Trophoblast cell (in vitro differentiated cells and primary cell): ENCODE measurements at regions not wholly inside any gene's neighbourhood (a gene's known extent, or its start where the extent isn't known, plus 50 kb on each side); places are given as distances from the start of the nearest gene placed in this dataset.

Source experiments
- DNase-seq, 2 donors: peaks; one replicate each; pipeline ENCODE4 v3.0.0-alpha.2; 2016
- H2AFZ ChIP-seq: 2 replicates; pipeline ENCODE4 v1.6.1; 2013; ENCODE audit warnings: low read length, moderate library complexity, mild to moderate bottlenecking; ENCODE audit not compliant: insufficient read depth, poor library complexity
- H2AK5ac ChIP-seq: 2 replicates; pipeline ENCODE4 v1.6.1; 2013; ENCODE audit warnings: mild to moderate bottlenecking, low read length
- H2BK120ac ChIP-seq: 2 replicates; pipeline ENCODE4 v1.6.1; 2013; ENCODE audit warnings: low read length, mild to moderate bottlenecking, moderate library complexity; ENCODE audit not compliant: insufficient read depth, poor library complexity
- H2BK12ac ChIP-seq: 2 replicates; pipeline ENCODE4 v1.6.1; 2013; ENCODE audit warnings: mild to moderate bottlenecking, low read length, moderate library complexity
- H2BK5ac ChIP-seq: 2 replicates; pipeline ENCODE4 v1.6.1; 2013; ENCODE audit warnings: low read length, low read depth, moderate library complexity, mild to moderate bottlenecking; ENCODE audit not compliant: poor library complexity
- H3K14ac ChIP-seq: 2 replicates; pipeline ENCODE4 v1.6.1; 2013; ENCODE audit warnings: mild to moderate bottlenecking, low read length
- H3K18ac ChIP-seq: 2 replicates; pipeline ENCODE4 v1.6.1; 2013; ENCODE audit warnings: mild to moderate bottlenecking, low read length
- H3K23ac ChIP-seq: 2 replicates; pipeline ENCODE4 v1.6.1; 2013; ENCODE audit warnings: low read length
- H3K27ac ChIP-seq: 2 replicates; pipeline ENCODE4 v1.5.1; 2013; ENCODE audit warnings: low read depth, mild to moderate bottlenecking, inconsistent platforms, low read length, moderate library complexity
- H3K27me3 ChIP-seq: 2 replicates; pipeline ENCODE4 v1.6.1; 2013; ENCODE audit warnings: inconsistent platforms, mild to moderate bottlenecking, low read length, moderate library complexity; ENCODE audit not compliant: insufficient read depth
- H3K36me3 ChIP-seq, 2 experiments: 1 replicate in 1 of 2; 2 replicates in 1 of 2; pipeline ENCODE4 v1.6.1; 2013; ENCODE audit warnings: low read length in 2 of 2, mild to moderate bottlenecking in 2 of 2, moderate library complexity in 1 of 2; ENCODE audit not compliant: insufficient read depth in 2 of 2, control insufficient read depth in 1 of 2
- H3K4ac ChIP-seq: 2 replicates; pipeline ENCODE4 v1.6.1; 2013; ENCODE audit warnings: low read depth, mild to moderate bottlenecking, low read length, moderate library complexity
- H3K4me1 ChIP-seq, 2 experiments: 1 replicate in 1 of 2; 2 replicates in 1 of 2; pipeline ENCODE4 v1.6.1; 2013; ENCODE audit warnings: low read length in 2 of 2, mild to moderate bottlenecking in 2 of 2, moderate library complexity in 1 of 2; ENCODE audit not compliant: insufficient read depth in 2 of 2, control insufficient read depth in 1 of 2
- H3K4me2 ChIP-seq: 2 replicates; pipeline ENCODE4 v1.6.1; 2013; ENCODE audit warnings: inconsistent platforms, mild to moderate bottlenecking, low read length, moderate library complexity
- H3K4me3 ChIP-seq: 2 replicates; pipeline ENCODE4 v1.5.1; 2013; ENCODE audit warnings: mild to moderate bottlenecking, low read depth, low read length, inconsistent platforms
- H3K79me1 ChIP-seq: one replicate; pipeline ENCODE4 v1.6.1; 2013; ENCODE audit warnings: low read length
- H3K79me2 ChIP-seq: 2 replicates; pipeline ENCODE4 v1.6.1; 2013; ENCODE audit warnings: low read length, mild to moderate bottlenecking; ENCODE audit not compliant: control insufficient read depth, insufficient read depth, poor library complexity
- H3K9ac ChIP-seq: 2 replicates; pipeline ENCODE4 v1.6.1; 2013; ENCODE audit warnings: mild to moderate bottlenecking, low read length
- H3K9me3 ChIP-seq: 2 replicates; pipeline ENCODE4 v1.6.1; 2013; ENCODE audit warnings: low read depth, mild to moderate bottlenecking, control low read depth, inconsistent platforms, low read length; ENCODE audit not compliant: insufficient read depth
- H4K12ac ChIP-seq: 2 replicates; pipeline ENCODE4 v1.6.1; 2013; ENCODE audit warnings: low read depth, mild to moderate bottlenecking, low read length, moderate library complexity
- H4K8ac ChIP-seq: 2 replicates; pipeline ENCODE4 v1.6.1; 2013; ENCODE audit warnings: low read depth, mild to moderate bottlenecking, low read length, moderate library complexity
- H4K91ac ChIP-seq: one replicate; pipeline ENCODE4 v1.6.1; 2013; ENCODE audit warnings: low read depth, mild to moderate bottlenecking, low read length, moderate library complexity
- WGBS: extraction: QIAGEN DNeasy Blood & Tissue Kit; methylation state at CpG from one replicate; pipeline ENCODE4 v1.1.7; 2013; ENCODE audit warnings: missing lambda C conversion rate; ENCODE audit not compliant: insufficient read length, insufficient coverage; ENCODE audit errors: extremely low coverage; 5-methylcytosine and 5-hydroxymethylcytosine counted together

DNA sequence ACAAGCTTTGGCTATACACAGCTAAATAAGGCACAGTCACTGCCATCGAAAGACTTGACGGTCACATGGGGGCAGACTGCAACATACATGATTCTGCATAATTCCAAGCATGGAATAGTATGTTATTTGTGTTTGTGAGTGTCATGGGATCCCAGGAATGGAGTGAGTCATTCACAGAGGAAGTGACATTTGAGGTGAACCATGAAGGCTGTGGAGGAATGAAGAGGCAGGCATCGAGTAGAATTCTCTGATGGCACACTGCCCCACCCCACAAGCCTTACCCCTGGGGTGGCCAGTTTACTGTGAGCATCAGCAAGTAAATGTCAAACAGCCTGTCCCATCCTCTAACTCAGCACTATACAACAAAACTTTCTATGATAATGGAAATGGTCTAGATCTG, 619.7 kb downstream of the MID1IP1 start:
- no peak overlapping the region for H3K27ac ChIP-seq
- no peak overlapping the region for H3K4ac ChIP-seq
- no peak overlapping the region for H4K8ac ChIP-seq
- H3K4me1 ChIP-seq = no peaks in the 10 kb centered on the region
- no peak overlapping the region for H2BK12ac ChIP-seq
- no peak overlapping the region for H3K9ac ChIP-seq
- H4K91ac ChIP-seq = no peak overlapping the region
- H3K4me2 ChIP-seq = no peak overlapping the region
- H3K18ac ChIP-seq = no peak overlapping the region
- H2AFZ ChIP-seq = no peak overlapping the region
- WGBS = no CpG with 5 or more reads among the region's 3 CpGs
- H3K14ac ChIP-seq = no peak overlapping the region
- H2BK5ac ChIP-seq = no peak overlapping the region
- H3K79me1 ChIP-seq = no peaks in the 10 kb centered on the region
- DNase-seq = peak in 1 of 2 donors; percentile 4
- no peaks in the 10 kb centered on the region for H3K36me3 ChIP-seq
- no peaks in the 10 kb centered on the region for H3K27me3 ChIP-seq
- H3K79me2 ChIP-seq = no peaks in the 10 kb centered on the region
- no peak overlapping the region for H4K12ac ChIP-seq
- H3K4me3 ChIP-seq = no peak overlapping the region
- H3K23ac ChIP-seq = no peak overlapping the region
- H2AK5ac ChIP-seq = no peak overlapping the region
- no peak overlapping the region for H2BK120ac ChIP-seq
- peaks cover 3% of the 10 kb centered on the region for H3K9me3 ChIP-seq

GRCh38 chrX:39425124-39425806, 624.0 kb downstream of the MID1IP1 start:
- WGBS = no CpG with 5 or more reads among the region's 2 CpGs
- H3K18ac ChIP-seq = no peak overlapping the region
- H3K4me1 ChIP-seq = no peaks in the 10 kb centered on the region
- no peak overlapping the region for H2BK12ac ChIP-seq
- no peak overlapping the region for H3K27ac ChIP-seq
- no peak overlapping the region for H2BK5ac ChIP-seq
- H3K9ac ChIP-seq = no peak overlapping the region
- no peak for DNase-seq
- peaks cover 3% of the 10 kb centered on the region for H3K9me3 ChIP-seq
- no peak overlapping the region for H2BK120ac ChIP-seq
- no peak overlapping the region for H4K12ac ChIP-seq
- no peaks in the 10 kb centered on the region for H3K36me3 ChIP-seq
- H2AK5ac ChIP-seq = no peak overlapping the region
- no peak overlapping the region for H3K14ac ChIP-seq
- H4K91ac ChIP-seq = no peak overlapping the region
- H3K4me2 ChIP-seq = no peak overlapping the region
- H3K23ac ChIP-seq = no peak overlapping the region
- no peak overlapping the region for H2AFZ ChIP-seq
- no peaks in the 10 kb centered on the region for H3K79me1 ChIP-seq
- H3K4ac ChIP-seq = no peak overlapping the region
- no peak overlapping the region for H3K4me3 ChIP-seq
- H3K79me2 ChIP-seq = no peaks in the 10 kb centered on the region
- no peak overlapping the region for H4K8ac ChIP-seq
- H3K27me3 ChIP-seq = no peaks in the 10 kb centered on the region

- H2BK5ac ChIP-seq = no peak overlapping the region
- no CpG with 5 or more reads among the region's 6 CpGs for WGBS
Measured at GRCh38 chrX:39426101-39426500, 624.8 kb downstream of the MID1IP1 start.

DNA sequence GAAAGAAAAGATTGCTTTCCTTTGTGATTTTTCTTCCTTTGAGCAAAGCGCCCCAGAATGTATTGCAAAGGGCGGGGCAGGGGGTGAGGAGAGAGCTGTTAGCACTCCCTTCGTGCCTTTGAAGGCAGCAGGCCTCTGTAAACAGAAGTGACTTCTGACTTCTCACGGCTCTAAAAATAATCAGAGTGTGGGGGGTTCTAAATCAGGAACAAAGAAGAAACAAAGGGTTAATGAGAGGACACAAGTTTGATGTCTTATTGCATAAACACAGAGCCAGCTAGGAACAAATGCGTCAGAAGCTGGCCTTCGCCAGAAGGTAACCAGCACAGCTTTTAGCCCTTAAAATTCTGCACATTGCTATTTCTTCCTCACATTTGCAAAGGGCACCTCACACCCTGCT, 626.2 kb downstream of the MID1IP1 start:
- no peak for DNase-seq
- Histone ChIP-seq H2AFZ (no peak overlapping the region), H3K14ac (no peak overlapping the region), H3K4me1 (no peaks in the 10 kb centered on the region), H4K12ac (no peak overlapping the region), H3K23ac (no peak overlapping the region), H3K4me3 (no peak overlapping the region), H2AK5ac (no peak overlapping the region), H3K4me2 (no peak overlapping the region), H2BK120ac (no peak overlapping the region), H3K79me1 (no peaks in the 10 kb centered on the region), H3K18ac (no peak overlapping the region), H3K9me3 (no peaks in the 10 kb centered on the region), H2BK12ac (no peak overlapping the region), H3K36me3 (no peaks in the 10 kb centered on the region), H2BK5ac (no peak overlapping the region), H3K4ac (no peak overlapping the region), H4K8ac (no peak overlapping the region), H3K9ac (no peak overlapping the region), H3K27ac (no peak overlapping the region), H3K79me2 (no peaks in the 10 kb centered on the region), H3K27me3 (no peaks in the 10 kb centered on the region), H4K91ac (no peak overlapping the region)
- no CpG with 5 or more reads among the region's 6 CpGs for WGBS

More at GRCh38 chrX:39426101-39426500, 624.8 kb downstream of the MID1IP1 start:
- Histone ChIP-seq H3K4ac (no peak overlapping the region), H2BK120ac (no peak overlapping the region), H3K36me3 (no peaks in the 10 kb centered on the region), H2AFZ (no peak overlapping the region), H2AK5ac (no peak overlapping the region), H3K23ac (no peak overlapping the region), H4K91ac (no peak overlapping the region), H3K27ac (no peak overlapping the region), H3K79me1 (no peaks in the 10 kb centered on the region), H3K9ac (no peak overlapping the region), H3K4me3 (no peak overlapping the region), H3K4me1 (no peaks in the 10 kb centered on the region), H4K12ac (no peak overlapping the region), H3K9me3 (peaks cover 3% of the 10 kb centered on the region), H2BK12ac (no peak overlapping the region), H4K8ac (no peak overlapping the region), H3K27me3 (no peaks in the 10 kb centered on the region), H3K18ac (no peak overlapping the region), H3K79me2 (no peaks in the 10 kb centered on the region), H3K4me2 (no peak overlapping the region), H3K14ac (no peak overlapping the region)
- DNase-seq = no peak
